Skeletal muscle satellite cell (primary cell): ENCODE measurements at regions not wholly inside any gene's neighbourhood (a gene's known extent, or its start where the extent isn't known, plus 50 kb on each side); places are given as distances from the start of the nearest gene placed in this dataset.

Experiments used
- H3K27me3 ChIP-seq: 2 replicates; pipeline ENCODE4 v1.7.0; 2013; ENCODE audit warnings: low read length; ENCODE audit not compliant: control insufficient read depth, insufficient read depth
- H3K36me3 ChIP-seq: 2 replicates; pipeline ENCODE4 v1.7.0; 2013; ENCODE audit warnings: mild to moderate bottlenecking, control low read depth, low read length; ENCODE audit not compliant: insufficient read depth
- H3K4me1 ChIP-seq: 2 replicates; pipeline ENCODE4 v1.7.0; 2013; ENCODE audit warnings: low read length; ENCODE audit not compliant: control insufficient read depth, insufficient read depth
- H3K4me2 ChIP-seq: 2 replicates; pipeline ENCODE4 v1.7.0; 2013; ENCODE audit warnings: mild to moderate bottlenecking, low read length
- H3K4me3 ChIP-seq: 2 replicates; pipeline ENCODE4 v1.7.0; 2013; ENCODE audit warnings: low read length
- H3K9ac ChIP-seq: 2 replicates; pipeline ENCODE4 v1.7.0; 2013; ENCODE audit warnings: mild to moderate bottlenecking, low read depth, low read length, moderate library complexity
- H3K9me3 ChIP-seq: replicated peaks from 2 replicates; pipeline ENCODE4 v1.7.0; 2013; ENCODE audit warnings: mild to moderate bottlenecking, control low read depth, low read length

GRCh38 chrX:68928401-68928800, 99.6 kb downstream of the EFNB1 start:
- no peaks in the 10 kb centered on the region for H3K36me3 ChIP-seq
- H3K9ac ChIP-seq: no peak overlapping the region
- no peaks in the 10 kb centered on the region for H3K9me3 ChIP-seq
- no peak overlapping the region for H3K4me3 ChIP-seq
- no peak overlapping the region for H3K4me2 ChIP-seq
- H3K4me1 ChIP-seq: peaks cover 3% of the 10 kb centered on the region
- H3K27me3 ChIP-seq: peaks cover 7% of the 10 kb centered on the region

- H3K36me3 ChIP-seq: no peaks in the 10 kb centered on the region
- no peaks in the 10 kb centered on the region for H3K9me3 ChIP-seq
- peaks cover 7% of the 10 kb centered on the region for H3K27me3 ChIP-seq
- H3K4me3 ChIP-seq: no peak overlapping the region
- peaks cover 3% of the 10 kb centered on the region for H3K4me1 ChIP-seq
- no peak overlapping the region for H3K9ac ChIP-seq
- H3K4me2 ChIP-seq: no peak overlapping the region
Observed at GRCh38 chrX:68927178-68927577, 98.4 kb downstream of the EFNB1 start.

GRCh38 chrX:68923147-68923546, 94.3 kb downstream of the EFNB1 start:
- Histone ChIP-seq H3K4me2 (no peak overlapping the region), H3K4me1 (no peaks in the 10 kb centered on the region), H3K36me3 (no peaks in the 10 kb centered on the region), H3K9me3 (no peaks in the 10 kb centered on the region), H3K4me3 (no peak overlapping the region), H3K27me3 (peaks cover 20% of the 10 kb centered on the region), H3K9ac (no peak overlapping the region)

- H3K4me2 ChIP-seq: no peak overlapping the region
- no peaks in the 10 kb centered on the region for H3K9me3 ChIP-seq
- no peak overlapping the region for H3K9ac ChIP-seq
- H3K4me3 ChIP-seq: no peak overlapping the region
- no peaks in the 10 kb centered on the region for H3K36me3 ChIP-seq
- peaks cover 20% of the 10 kb centered on the region for H3K27me3 ChIP-seq
- H3K4me1 ChIP-seq: no peaks in the 10 kb centered on the region
Observed at GRCh38 chrX:68922013-68922412, 93.2 kb downstream of the EFNB1 start.

- Histone ChIP-seq H3K4me3 (no peak overlapping the region), H3K27me3 (peaks cover 24% of the 10 kb centered on the region), H3K36me3 (no peaks in the 10 kb centered on the region), H3K4me2 (no peak overlapping the region), H3K4me1 (no peaks in the 10 kb centered on the region), H3K9ac (no peak overlapping the region), H3K9me3 (no peaks in the 10 kb centered on the region)
Observed at GRCh38 chrX:68920561-68920960, 91.7 kb downstream of the EFNB1 start.

- H3K4me1 ChIP-seq: no peaks in the 10 kb centered on the region
- no peak overlapping the region for H3K4me2 ChIP-seq
- H3K9ac ChIP-seq: no peak overlapping the region
- no peaks in the 10 kb centered on the region for H3K9me3 ChIP-seq
- peaks cover 24% of the 10 kb centered on the region for H3K27me3 ChIP-seq
- no peaks in the 10 kb centered on the region for H3K36me3 ChIP-seq
- H3K4me3 ChIP-seq: no peak overlapping the region
Observed at GRCh38 chrX:68919707-68920106, 90.9 kb downstream of the EFNB1 start.

GRCh38 chrX:68918202-68918601, 89.4 kb downstream of the EFNB1 start:
- Histone ChIP-seq H3K4me3 (no peak overlapping the region), H3K4me2 (no peak overlapping the region), H3K36me3 (no peaks in the 10 kb centered on the region), H3K9ac (no peak overlapping the region), H3K9me3 (no peaks in the 10 kb centered on the region), H3K4me1 (no peaks in the 10 kb centered on the region), H3K27me3 (peaks cover 20% of the 10 kb centered on the region)

- Histone ChIP-seq H3K36me3 (no peaks in the 10 kb centered on the region), H3K9ac (no peak overlapping the region), H3K4me2 (no peak overlapping the region), H3K9me3 (no peaks in the 10 kb centered on the region), H3K4me1 (no peaks in the 10 kb centered on the region), H3K4me3 (no peak overlapping the region), H3K27me3 (peaks cover 20% of the 10 kb centered on the region)
Observed at GRCh38 chrX:68917799-68918198, 89.0 kb downstream of the EFNB1 start.

- no peaks in the 10 kb centered on the region for H3K4me1 ChIP-seq
- no peak overlapping the region for H3K4me2 ChIP-seq
- peaks cover 20% of the 10 kb centered on the region for H3K27me3 ChIP-seq
- H3K36me3 ChIP-seq: no peaks in the 10 kb centered on the region
- no peak overlapping the region for H3K9ac ChIP-seq
- no peak overlapping the region for H3K4me3 ChIP-seq
- no peaks in the 10 kb centered on the region for H3K9me3 ChIP-seq
Observed at GRCh38 chrX:68916891-68917290, 88.1 kb downstream of the EFNB1 start.

- Histone ChIP-seq H3K4me3 (no peak overlapping the region), H3K4me1 (no peaks in the 10 kb centered on the region), H3K9me3 (no peaks in the 10 kb centered on the region), H3K36me3 (no peaks in the 10 kb centered on the region), H3K27me3 (peaks cover 21% of the 10 kb centered on the region), H3K9ac (no peak overlapping the region), H3K4me2 (no peak overlapping the region)
Observed at GRCh38 chrX:68915778-68916177, 87.0 kb downstream of the EFNB1 start.

GRCh38 chrX:68914479-68914946, 85.7 kb downstream of the EFNB1 start:
- Histone ChIP-seq H3K27me3 (peaks cover 18% of the 10 kb centered on the region), H3K9ac (no peak overlapping the region), H3K36me3 (no peaks in the 10 kb centered on the region), H3K4me2 (no peak overlapping the region), H3K4me3 (no peak overlapping the region), H3K9me3 (no peaks in the 10 kb centered on the region), H3K4me1 (no peaks in the 10 kb centered on the region)

- Histone ChIP-seq H3K4me2 (no peak overlapping the region), H3K9me3 (no peaks in the 10 kb centered on the region), H3K4me3 (no peak overlapping the region), H3K9ac (no peak overlapping the region), H3K4me1 (no peaks in the 10 kb centered on the region), H3K36me3 (no peaks in the 10 kb centered on the region), H3K27me3 (peaks cover 23% of the 10 kb centered on the region)
Observed at GRCh38 chrX:68913249-68913547, 84.4 kb downstream of the EFNB1 start.
